NCI-H2029 (cell line): ENCODE measurements at regions not wholly inside any gene's neighbourhood (a gene's known extent, or its start where the extent isn't known, plus 50 kb on each side); places are given as distances from the start of the nearest gene placed in this dataset.
"Not testable (repeated sequence)": the region's sequence is repeated elsewhere in the genome, so short reads cannot be mapped to it uniquely, and the experiment has no call there.

Source experiments
- DNase-seq: peaks from one replicate; lab custom pipeline; 2025; lab: John Stamatoyannopoulos, UW

GRCh38 chr12:65678172-65678571 is 146.1 kb upstream of the HMGA2 start:
- DNase-seq = not testable (repeated sequence)

GRCh38 chr12:65681226-65681625 is 143.1 kb upstream of the HMGA2 start:
- DNase-seq = no peak

GRCh38 chr12:65682112-65682511 is 142.2 kb upstream of the HMGA2 start:
- DNase-seq = no peak

GRCh38 chr12:65684906-65685305 is 139.4 kb upstream of the HMGA2 start:
- no peak for DNase-seq

GRCh38 chr12:65685514-65685913 is 138.8 kb upstream of the HMGA2 start:
- no peak for DNase-seq

GRCh38 chr12:65689508-65689907 is 134.8 kb upstream of the HMGA2 start:
- DNase-seq = no peak

- no peak for DNase-seq
These were observed 133.8 kb upstream of the HMGA2 start for GRCh38 chr12:65690477-65690876.

GRCh38 chr12:65694130-65694529 is 130.2 kb upstream of the HMGA2 start:
- DNase-seq = no peak

- DNase-seq = no peak
These were observed 129.0 kb upstream of the HMGA2 start for GRCh38 chr12:65695113-65695865.

GRCh38 chr12:65696227-65696626 is 128.1 kb upstream of the HMGA2 start:
- DNase-seq = no peak

GRCh38 chr12:65699251-65699650 is 125.0 kb upstream of the HMGA2 start:
- no peak for DNase-seq

- DNase-seq = no peak
These were observed 121.1 kb upstream of the HMGA2 start for GRCh38 chr12:65703176-65703575.

GRCh38 chr12:65705380-65705876 is 118.9 kb upstream of the HMGA2 start:
- no peak for DNase-seq

- no peak for DNase-seq
These were observed 117.2 kb upstream of the HMGA2 start for GRCh38 chr12:65707051-65707450.

- DNase-seq = no peak
These were observed 111.9 kb upstream of the HMGA2 start for GRCh38 chr12:65712260-65713004.

- DNase-seq = no peak
These were observed 108.3 kb upstream of the HMGA2 start for GRCh38 chr12:65715961-65716360.

GRCh38 chr12:65720136-65721130 is 103.8 kb upstream of the HMGA2 start:
- DNase-seq = no peak

GRCh38 chr12:65721541-65722190 is 102.6 kb upstream of the HMGA2 start:
- DNase-seq = no peak

GRCh38 chr12:65725376-65725775 is 98.9 kb upstream of the HMGA2 start:
- DNase-seq = no peak

GRCh38 chr12:65728455-65728847 is 95.8 kb upstream of the HMGA2 start:
- no peak for DNase-seq
